SW 1271 (cell line): ENCODE measurements at regions not wholly inside any gene's neighbourhood (a gene's known extent, or its start where the extent isn't known, plus 50 kb on each side); places are given as distances from the start of the nearest gene placed in this dataset.

ENCODE experiments used
- DNase-seq, 2 experiments: peaks; one replicate each; lab custom pipeline; 2025; lab: John Stamatoyannopoulos, UW

DNA sequence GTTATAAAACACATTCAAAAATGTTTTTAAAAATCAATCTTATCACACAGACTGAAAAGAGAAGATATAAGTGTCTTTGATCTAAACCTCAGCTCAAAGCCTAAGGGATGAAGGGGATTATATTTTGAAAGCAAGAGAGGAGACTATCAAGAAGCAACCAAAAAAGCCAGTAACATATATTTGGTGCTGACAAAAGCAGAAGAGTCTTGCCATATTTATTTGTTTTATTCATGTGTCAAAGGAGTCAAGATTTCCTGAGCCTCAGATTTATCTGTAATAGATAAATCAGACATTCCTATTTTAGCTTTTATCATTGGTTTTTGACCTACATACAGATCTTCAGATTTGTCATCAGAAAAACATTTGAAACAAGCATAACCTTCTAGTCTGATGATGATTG, 798.6 kb upstream of the PCDH9 start:
- no peak for DNase-seq

DNA sequence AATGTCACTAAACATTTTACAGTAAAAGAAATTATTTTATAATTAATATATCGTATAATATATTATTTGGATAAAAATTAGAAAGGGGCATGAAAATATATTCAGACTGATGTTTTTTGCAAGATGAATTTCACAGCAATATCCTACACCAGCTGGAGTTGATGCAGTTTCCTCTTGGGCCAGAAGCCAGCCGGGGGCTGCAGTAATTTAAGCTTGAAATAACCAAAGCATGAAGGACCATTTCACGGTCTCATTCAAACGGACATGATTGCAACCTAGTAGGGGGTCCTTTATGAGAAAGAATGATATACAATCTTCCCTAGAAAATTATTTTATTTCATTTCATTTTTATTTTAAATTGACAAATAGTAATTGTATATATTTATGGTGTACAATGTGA, 797.2 kb upstream of the PCDH9 start:
- DNase-seq: no peak

DNA sequence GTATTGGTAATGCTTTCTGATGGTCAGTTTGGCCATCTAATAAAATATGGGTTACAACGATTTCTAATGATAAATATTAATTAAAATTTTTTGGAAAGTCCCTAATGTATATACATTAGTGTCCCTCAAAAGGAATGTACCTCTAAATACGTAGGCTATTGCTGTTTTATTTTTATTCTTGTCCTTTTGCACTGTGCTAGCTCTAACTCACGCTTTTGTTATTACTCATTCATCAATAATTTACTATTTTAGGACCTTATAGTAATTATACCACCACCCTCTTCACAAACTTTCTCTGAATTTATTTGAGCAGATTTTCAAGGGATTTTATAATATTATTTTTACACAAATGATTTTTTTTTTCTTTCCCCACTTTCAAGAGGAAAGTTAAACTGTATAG, 795.9 kb upstream of the PCDH9 start:
- DNase-seq: no peak

DNA sequence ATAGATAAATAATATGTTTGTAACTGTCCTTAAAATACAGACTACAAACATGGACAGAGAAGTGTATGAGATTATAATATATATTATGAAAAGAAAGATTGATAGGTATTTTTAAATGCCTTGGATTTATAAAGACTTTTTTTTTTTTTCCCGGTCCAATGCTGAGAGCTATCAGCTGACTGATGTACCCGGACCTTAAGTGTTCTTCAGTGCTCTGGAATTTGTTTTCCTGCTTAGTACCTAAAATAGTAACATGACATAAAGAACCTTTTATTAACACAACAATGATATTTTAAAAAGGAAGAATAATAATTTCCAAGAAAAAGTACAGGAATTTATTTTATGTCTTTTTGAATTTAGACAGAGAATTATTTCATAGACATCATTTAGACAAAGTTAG, 795.5 kb upstream of the PCDH9 start:
- DNase-seq: no peak

DNA sequence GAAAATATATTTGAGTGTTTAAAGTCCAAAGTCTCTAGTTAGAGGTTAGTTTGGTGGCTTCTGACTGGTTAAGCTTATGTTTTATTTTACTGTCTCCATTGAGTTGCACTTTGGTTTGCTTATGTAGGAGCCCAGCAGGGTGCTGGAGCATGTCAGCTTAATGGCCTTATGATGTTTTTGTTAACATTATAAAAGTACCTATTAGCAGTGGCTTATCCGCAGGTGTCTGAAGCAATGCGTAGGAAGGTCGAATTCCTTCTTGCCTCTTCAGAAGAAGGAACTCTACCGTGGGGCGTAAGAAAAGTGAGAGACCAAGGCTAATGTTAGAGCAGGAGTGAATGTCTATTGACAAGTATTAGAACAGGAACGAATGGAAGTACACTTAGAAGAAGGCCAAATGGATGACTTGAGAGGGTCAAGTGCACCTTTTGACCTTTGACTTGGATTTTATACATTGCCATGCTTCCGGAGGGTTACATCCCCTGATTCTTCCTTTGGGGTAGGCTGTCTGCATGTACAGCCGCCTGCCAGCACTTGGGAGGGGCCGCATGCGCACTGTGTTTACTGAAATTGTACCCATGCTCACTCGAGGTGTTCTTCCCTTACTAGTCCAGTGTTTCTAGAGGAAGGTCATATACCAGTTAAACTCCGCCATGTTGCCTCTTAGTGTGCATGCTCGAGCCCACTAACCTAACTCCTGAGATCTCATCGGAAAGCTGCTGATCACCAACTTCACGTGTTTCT, 793.9 kb upstream of the PCDH9 start:
- DNase-seq: no peak

DNA sequence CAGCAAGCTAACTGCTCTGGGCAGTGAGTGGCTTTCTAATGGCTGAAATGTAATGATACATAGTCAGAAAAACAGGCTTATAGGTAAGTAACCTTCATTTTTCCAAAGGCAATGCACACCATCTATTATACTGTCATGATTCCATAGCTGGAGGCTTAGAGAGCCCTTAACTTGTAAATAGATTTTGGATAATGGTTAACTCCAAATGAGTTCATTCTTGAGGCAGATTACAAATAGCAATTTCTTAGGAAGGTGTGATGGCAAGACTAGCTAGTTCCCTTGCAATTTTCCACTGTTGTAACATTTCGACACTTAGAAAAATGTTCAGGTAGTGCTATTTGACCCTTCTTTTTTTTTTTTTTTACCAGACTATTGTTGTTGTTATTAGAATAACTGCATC, 789.8 kb upstream of the PCDH9 start:
- no peak for DNase-seq

DNA sequence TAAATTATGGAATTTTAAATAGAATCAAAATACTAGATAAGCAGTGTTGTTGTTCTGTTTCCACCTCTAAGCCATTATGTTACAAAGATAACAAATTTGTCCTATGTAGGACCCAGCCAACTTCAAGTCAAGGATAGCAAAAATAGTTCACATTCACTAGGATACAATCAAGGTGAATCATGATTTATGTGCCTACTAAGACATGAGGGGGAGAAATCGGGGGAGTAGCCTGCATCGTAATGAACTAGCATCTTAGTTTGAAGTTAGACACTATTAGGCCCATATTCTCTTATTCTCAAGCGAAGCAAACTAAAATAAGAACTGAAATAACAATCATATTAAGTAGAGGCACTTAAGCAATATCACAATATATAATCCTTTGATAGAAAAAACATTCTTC, 779.4 kb upstream of the PCDH9 start:
- no peak for DNase-seq

DNA sequence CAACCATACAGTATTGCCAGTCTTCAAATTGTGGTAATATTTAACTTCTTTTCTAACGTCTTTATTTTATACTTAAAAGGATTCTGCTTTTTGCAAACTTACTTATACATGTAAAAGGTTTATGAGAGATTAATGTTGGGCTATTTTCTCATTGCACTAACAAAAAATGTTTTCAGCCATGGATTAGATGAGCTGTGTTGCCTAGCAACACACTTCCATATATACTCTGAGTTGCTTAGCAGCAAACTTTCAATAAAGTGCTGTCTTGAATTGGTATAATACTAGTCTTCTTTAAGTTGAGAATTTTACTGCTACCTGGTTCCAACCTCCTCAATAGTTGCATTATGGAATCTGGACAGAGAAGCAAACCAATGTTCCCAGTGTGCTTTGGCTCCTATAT, 777.4 kb upstream of the PCDH9 start:
- DNase-seq: no peak

DNA sequence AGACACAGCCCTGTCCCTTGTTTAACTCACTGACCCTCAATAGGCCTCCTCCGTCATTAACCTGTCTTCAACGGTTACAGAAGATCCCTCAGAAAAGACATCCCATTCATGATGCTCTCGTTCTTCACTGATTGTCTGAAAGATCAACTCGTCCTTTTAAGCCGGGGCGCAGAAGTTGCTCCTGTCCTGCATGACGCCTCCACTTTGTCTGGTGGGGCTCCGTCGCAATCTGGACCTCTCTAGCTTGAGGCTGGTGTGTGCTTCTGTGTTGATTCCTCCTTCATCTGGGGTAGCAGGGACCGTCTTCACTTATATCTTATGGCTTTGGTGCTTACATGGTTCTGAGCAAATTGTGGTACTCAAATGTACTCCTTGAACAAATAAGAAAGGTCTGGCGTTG, 766.0 kb upstream of the PCDH9 start:
- DNase-seq: no peak

DNA sequence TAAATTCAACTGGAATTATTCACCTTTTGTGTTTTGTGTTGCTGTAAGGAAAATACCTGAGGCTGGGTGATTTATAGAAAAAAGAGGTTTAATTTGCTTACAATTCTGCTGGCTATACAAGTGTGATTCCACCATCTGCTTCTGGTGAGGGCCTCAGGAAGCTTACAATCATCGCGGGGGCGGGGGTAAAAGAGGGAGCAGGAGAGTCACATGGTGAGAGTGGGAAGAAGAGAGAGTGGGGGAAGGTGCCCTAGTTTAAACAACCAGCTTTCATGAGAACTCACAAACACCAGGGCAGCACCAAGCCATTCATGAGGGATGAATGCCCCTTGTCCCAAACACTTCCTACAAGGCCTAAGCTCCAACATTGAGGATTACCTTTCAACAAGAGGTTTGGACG, 760.7 kb upstream of the PCDH9 start:
- no peak for DNase-seq

DNA sequence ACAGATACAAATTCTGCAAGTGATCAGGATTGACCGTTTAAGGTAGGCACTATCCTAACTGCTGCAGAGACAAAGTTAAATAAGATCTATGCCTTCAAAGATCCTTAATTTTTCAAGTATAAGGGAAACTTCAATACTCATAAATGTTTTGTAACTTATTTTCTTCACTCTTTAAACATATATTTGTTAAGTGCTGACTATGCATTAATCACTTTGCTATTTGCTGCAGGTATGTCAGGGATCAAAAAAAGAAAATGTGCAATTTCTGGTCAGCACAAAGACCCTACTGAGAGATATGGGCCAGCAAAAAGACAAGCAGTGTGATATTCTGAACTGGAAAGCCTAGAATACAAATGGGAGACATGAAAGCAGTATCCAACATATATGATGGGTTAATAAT, 756.1 kb upstream of the PCDH9 start:
- no peak for DNase-seq

DNA sequence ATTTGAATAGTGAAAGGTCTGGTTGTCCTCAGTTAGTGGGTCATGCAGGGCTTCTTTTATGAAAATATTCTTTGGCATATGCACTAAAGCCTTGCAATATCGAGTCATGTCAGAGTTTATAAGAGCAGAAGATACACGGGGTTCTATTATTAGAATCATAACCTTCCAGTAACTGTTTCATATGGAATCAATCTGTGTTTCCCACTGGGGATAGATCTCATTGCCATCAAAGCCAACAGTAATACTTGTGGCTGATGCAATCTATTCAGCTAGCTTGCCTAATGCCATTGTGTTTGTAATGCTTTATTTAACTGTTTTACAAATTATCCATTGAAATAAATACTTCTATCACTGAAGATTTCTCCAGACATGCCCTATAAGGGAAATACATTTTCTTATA, 746.9 kb upstream of the PCDH9 start:
- DNase-seq: no peak

DNA sequence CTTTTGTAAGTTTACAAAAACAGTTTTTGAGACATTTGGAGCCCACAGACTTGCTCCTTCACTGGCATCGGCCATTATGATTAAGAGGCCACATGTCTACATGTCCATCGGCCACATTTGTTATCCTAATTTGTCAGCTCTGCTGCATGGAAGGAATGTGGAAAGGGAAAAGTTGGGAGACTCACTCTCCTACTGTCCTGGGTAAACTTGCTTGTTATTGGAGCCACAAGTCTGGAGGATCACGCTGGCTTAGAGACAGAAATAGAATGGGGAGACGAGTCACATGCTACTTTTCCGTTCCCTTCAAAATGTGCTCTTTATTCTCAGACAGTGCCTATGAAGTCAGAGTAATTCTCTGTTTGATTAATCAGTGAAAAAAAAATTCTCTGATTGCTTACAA, 741.2 kb upstream of the PCDH9 start:
- no peak for DNase-seq

DNA sequence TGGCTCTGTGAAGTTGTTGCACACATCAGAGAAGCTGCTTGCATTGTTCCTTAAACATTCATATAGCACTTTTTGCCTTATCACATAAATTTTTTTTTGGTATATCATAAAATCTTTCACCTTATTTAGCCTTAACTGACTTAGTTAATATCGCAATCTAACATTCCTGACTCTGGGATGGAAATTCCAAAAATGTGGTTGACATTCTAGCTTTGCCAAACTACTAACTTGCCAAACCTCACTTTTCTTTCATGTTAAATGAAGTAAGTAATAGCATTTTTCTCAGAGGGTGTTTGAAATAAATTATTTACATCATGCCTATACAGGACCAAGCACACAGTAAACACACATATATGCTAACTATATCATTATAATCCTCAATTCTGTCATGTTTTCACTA, 736.9 kb upstream of the PCDH9 start:
- DNase-seq: no peak

DNA sequence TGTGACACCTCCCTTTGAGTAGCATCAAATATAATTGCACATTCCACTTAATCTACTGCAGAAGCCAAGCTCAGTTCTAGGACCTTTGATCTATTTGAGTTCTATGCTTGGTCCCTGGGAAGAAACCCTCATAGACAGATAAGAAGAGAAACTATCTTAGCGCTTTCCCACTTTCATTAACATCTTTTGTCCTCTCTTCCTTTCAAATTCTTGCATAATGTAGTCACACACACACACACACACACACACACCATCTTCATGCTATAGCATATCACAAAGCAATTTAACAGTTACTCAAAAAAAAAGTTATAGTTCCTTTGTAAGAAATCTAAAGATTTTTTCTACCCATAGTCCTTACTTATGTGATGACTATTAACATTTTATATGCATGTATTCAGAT, 735.9 kb upstream of the PCDH9 start:
- no peak for DNase-seq

DNA sequence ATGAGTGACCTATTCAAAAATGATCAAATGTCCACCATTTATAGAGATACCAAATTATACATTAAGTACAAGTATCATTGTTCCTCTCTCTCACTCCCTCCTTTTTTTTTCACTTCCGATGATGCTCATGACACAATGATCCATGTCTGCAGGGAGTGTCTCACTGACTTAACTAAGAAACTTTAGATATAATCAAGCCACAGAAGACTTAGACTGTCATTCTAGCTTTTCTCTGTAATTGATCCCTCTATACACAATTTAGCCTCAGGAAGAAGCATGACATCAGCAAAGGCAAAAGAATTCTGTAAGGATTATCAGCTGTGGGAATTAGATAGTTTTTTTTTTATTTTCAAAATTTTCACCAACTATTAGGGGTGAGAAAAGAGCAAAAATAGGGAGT, 734.9 kb upstream of the PCDH9 start:
- no peak for DNase-seq

DNA sequence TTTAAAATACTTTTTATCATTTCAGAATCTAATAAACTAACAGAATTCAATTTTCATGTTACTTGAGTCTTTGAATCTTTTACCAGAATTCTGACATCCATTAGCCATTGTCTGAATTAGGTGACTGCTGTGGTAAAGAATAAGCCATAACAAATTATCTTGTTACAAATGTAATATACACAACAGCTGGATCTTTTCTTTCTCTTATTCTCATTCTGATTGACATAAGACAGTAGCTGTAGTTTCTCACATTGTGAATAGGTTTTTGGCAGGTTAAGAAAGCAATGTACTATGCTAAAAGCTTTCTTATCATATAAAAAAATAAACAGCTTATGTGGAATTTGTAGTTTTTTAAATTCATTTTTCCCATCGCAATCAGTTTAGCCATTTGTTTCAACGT, 734.0 kb upstream of the PCDH9 start:
- no peak for DNase-seq

DNA sequence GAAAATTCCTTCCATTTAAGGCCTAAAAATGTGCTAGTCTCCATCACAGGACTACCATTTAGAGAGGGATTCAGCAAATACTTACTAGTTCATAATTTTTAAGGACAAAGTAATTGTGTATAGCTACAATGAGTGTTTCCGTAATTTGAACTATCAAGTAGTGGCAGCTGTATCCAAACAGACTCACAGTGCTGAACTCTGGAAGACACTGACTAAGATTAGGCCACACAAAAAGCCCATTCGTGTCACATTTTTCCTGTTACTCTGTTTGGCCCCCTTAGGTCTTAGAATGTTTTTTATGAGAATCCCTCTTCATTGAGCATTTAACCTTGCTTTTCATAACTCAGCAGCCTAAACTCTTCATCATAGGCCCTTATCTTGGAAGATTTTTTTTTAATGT, 731.2 kb upstream of the PCDH9 start:
- DNase-seq: no peak

DNA sequence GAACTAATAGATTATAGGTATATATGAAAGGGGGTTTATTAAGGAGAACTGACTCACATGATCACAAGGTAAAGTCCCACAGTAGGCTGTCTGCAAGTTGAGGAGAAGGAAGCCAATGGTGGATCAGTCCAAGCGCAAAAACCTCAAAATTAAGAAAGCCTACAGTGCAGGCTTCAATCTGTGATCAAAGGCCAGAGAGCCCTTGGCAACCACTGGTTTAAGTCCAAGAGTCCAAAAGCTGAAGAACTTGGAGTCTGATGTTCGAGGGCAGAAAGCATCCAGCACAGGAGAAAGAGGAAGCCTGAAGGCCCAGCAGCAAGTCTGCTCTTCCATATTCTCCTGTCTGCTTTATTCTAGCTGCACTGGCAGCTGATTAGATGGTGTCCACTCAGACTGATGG, 721.3 kb upstream of the PCDH9 start:
- no peak for DNase-seq

DNA sequence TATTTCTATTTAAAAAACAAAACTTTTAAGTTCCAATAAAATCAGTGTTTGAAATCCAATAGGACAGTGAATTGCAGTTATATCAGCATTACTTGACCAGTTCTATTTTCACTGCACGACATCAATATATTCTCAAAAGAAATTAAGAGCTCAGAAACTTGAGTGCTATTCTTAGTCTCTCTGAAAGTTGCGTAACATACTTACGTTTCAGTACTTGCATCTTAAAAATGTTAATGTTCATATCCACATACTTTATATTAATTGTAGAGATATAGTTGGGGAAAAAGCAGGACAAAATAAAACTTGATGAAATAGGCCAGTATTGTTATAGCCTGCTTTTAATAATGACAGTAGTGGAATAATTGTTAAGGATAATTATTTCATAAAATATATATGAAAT, 720.5 kb upstream of the PCDH9 start:
- DNase-seq: no peak

DNA sequence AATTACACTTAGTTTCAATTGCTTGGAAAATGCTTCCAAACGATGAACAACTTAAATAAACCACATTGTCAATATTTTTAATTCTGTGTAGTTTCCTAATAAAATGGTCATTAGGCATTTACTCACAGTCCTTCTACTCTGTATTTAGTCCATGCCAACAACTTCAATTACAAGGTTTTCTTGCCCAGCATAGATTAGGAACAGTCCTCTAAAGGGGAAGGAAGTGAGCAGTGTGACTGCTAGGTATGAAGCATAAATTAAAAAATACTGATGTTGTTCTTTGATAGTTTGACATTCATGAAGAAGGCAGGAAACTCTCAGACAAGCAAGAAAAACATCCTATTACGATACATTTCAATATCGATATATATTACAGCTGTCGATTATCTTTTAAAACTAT, 716.0 kb upstream of the PCDH9 start:
- DNase-seq: no peak

DNA sequence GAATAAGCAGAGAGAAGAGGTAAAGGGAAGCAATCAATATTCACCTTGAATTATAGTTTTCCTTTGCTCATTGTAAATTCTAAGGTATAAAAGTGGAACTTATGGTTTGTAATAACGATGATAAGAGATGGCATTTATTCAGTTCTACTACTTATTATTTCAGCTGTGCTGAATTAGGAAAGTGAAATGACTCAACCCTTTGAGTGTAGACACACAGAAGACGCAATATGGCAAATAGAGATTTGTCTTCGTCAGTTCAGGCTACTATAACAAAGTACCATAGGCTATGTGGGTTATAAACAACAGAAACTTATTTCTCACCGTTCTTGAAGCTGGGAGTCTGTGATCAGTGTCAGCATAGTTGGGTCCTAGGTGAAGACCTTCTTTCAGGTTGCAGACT, 713.0 kb upstream of the PCDH9 start:
- DNase-seq: no peak

DNA sequence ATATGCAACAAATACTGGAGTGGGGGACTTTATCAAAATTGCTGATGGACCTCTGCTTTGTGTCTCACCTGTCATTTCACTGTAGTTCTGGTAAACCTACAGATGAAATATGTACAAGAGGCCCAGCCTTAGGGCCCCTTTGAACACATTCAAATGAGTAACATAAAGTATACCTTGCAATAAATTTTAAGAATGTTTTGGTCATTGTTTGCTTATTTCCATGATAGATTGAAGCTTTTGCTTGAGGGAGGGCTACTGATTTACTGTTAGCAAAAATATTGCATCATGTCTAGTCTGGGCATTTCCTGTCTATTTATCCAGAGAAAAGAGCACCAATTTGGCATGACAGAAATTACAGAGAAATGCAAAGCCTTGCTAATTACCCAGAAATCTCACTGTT, 705.5 kb upstream of the PCDH9 start:
- DNase-seq: no peak

DNA sequence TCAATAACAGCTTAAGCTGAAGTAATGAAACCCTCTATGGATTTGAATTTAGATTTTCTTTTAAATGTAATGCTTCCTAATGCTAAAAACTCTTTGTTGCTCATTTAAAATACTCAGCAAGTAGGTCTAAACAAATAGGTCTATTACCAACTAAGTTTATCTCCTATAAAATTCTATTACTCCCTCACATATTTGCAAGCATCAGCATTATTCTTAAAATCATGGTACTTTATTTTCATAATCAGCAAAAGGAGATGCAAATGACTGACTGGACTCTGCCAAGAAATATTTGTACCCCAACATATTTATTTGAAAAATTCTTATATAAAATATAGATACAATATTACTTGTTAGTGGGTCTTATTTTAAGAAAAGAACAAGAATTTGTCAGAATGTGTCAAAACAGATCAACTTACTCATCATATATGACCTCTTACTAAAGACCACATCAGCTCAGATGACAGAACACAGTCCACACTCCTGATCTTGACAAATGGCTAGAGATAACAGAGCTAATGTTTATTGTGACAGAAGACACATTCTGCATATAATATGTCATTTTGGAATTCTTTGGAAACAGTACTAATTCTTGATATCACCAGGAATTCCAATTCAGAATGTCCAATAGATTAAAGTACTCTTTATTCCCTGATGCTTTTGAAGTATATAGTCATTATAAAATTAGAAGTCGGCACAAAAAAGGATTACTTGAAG, 704.6 kb upstream of the PCDH9 start:
- no peak for DNase-seq
